RCC 7860 (cell line): ENCODE measurements at regions not wholly inside any gene's neighbourhood (a gene's known extent, or its start where the extent isn't known, plus 50 kb on each side); places are given as distances from the start of the nearest gene placed in this dataset.
A peak's percentile ranks its signal among the peaks of the same experiment; 100 is the strongest.

Experiments
- DNase-seq: peaks from one replicate; pipeline ENCODE4 v3.0.0-alpha.2; 2015; ENCODE audit warnings: low spot score
- FAIRE-seq: peaks from 2 replicates; lab custom pipeline; 2012; peaks lifted over from hg19 to GRCh38; lab: Jason Lieb, UNC

DNA sequence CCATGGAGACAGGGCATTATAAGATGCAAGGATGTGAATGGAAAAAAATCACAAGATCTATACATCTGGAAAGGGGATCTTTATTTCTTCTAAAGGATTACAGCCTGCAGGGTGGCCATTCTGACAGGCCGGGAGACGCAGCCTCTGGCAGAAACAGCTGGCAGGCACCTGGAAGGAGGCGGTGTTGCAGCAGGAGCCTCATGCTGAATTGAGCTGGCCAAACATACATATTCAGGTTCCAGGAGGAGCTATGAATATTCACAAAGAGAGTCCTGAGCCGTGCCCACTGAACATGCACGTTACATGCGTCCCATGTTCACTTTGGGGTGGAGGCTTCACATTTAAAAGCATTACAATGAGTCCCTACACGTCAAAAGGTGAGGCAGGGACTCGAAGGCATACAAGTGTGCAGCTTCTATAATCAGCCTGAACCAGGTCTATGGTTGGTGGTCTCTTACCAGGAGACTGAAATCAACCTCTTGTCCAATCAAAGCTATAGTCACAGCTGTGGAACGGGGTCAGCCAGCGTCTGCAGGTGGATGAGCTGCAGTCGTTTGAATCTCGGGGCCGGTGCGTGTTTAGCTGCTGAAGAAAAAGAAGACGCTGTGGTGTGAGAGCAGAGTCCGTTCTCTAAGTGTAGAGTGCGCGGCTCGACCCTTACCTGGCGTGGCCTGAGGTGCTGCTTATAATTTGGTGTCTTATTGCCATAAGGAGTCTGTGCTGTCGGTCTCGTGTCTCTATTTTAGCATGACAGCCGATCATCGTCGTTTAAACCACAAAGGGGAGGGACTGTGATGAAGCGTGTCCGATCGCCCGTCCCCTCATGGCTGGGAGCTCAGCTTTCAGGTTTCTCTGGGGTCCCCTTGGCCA is 183.0 kb downstream of the ETS2 start:
- FAIRE-seq (no peak), DNase-seq (no peak)

DNA sequence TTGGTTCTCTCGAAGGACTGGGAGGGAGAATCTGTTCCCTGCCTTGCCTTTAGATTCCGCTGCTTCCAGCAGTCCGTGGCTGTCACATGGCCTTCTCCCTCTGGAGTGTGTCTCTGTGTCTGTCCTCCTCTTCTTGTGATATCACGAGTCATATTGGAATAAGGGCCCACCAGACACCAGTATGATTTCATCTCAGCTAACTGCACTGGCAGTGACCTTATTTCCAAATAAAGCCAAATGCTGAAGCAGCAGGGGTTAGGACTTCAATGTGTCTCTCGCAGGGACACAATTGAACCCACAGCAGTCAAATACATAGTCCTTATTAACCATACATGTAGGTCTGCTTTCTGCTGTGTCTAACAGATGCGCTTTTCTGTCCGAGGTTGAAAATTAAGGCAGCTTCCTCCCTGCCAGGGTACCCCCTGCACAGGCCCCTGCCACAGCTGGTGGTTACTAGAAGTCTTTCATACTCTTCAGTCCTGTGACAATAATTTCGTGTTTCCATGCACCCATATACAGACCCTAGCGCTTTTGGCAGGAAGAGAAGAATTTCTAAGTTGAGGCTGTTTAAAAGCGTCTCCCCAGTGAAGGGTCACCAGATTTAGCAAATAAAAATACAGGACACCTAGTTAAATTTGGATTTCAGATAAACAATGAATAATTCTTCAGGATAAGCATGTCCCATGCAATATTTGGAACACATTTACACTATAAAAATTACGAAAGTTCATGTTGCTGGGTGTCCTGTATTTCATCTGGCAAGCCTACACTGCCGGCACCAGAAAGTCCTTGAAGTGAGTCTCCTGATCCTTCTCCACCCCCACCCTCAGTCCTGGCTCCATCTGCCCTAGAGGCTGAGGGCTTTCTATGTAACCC is 182.1 kb downstream of the ETS2 start:
- FAIRE-seq (no peak), DNase-seq (peak; percentile 25)

DNA sequence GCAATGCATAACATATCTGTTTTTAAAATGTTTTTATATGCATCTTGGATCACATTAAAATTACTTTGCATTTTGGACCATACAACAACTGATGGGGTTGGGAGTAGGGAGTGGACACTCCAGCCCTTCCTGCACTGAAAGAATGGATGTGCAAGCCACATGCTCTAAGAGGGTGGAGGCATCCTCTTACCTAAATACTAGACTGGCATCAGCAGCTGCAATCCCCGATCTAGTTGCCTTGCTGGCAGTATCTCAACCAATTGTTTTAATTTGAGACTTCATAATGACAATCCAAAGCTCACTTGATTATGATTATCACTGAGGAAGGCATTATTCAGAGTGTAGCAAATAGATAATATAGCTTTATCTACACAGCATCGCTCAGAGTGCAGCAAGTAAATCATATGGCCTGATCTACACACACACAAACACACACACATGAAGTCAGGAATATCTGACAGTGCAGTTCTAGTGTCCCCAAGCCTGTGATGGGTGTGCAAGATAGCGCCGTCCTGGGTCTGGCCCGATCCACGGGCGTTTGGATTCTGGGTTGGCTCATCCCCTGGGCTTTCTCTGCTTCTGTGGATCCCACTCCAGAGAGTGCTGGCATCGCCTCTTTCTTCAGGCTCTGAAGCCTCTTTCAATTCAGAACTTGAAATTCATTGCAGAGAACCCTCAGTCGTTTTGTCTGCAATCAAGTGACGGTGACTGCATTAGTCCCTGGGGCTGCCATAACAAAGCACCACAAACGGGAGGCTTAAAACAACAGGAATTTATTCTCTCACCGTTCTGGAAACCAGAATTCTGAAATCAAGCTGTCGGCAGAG is 181.3 kb downstream of the ETS2 start:
- DNase-seq (no peak), FAIRE-seq (no peak)

DNA sequence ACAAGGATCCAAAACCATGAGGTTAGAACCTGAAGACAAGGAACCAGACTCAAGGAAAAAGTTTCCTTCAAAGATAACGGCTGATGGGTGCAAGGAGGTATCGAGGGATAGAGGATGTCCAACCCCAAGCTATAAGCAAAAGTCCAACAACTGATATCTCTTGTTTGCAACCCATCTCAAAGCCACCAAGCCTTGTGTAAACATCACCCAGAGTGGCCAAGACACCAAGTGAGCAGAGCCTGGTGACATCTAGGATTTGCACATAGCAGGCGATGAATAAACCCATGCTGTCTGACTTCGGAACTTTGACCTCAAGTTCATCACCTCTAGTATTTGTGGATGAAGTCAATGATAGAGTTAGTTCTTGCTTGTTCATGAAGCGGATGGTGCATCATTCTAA is 180.7 kb downstream of the ETS2 start:
- no peak for DNase-seq
- FAIRE-seq, result no peak

DNA sequence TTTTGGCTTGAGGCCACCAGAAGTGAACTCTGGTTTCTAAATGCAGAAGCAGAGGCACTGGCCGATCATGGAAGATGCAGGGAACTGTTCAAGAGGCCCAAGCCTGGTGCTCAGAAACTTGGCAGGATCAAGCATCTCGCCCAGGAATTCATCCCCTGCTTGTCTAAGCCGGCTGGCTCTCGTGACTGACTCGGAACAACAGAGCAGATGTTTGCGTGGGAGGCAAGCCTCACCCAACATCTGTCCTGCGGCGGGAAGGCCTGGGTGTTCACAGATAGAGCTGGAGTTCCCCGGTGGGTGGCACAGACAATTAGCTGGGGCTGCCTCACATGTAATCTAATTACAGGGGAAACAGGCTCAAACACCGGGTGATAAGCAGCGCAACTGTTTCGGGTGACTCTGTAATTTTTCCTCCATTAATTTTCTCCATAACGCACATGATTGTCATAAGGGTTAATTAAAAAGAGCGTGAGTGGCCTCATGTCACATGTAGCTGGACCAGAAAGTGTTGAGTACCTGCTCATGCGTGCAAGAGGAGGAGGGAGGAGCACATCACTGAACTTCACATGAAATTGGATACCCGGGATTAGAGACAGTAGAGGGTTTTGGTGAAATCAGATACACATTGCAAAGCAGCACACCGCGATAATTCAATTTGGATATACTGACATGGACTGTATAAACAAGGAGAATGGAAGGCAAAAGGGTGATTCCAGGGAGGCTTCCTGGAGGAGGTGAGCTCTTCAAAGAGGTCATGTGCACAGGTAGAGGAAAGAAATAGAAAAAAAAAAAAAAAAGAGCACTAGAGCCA is 180.0 kb downstream of the ETS2 start:
- peak; percentile 8 for DNase-seq
- FAIRE-seq, result no peak

DNA sequence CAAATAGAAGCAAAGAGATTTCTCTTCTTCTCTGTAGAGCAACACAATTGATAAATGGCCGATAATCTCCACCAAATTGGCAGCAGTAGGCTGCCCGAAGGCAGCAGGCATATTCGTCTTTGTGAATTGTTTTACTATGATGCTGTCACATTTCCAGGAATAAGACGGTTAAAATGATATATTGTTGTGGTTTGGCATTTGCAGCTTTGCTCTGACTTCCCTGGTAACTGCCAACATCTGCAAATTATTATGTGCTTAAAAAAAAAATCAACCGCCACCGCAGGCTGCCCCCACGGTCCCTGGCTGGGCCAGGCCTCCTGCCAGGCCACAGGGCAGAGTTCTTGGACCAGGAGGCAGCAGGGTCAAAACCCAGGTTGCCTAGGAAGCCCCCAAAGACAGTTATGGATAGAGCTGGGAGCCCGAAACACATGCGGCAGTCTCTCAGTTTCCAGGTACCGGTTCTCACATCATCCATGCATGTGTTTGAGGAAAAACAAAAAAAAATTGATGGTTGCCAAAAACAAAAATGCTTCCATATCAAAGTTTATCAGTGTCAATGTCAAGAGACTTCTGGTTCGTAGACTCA is 179.3 kb downstream of the ETS2 start:
- FAIRE-seq (peak; percentile 92), DNase-seq (peak; percentile 85)

DNA sequence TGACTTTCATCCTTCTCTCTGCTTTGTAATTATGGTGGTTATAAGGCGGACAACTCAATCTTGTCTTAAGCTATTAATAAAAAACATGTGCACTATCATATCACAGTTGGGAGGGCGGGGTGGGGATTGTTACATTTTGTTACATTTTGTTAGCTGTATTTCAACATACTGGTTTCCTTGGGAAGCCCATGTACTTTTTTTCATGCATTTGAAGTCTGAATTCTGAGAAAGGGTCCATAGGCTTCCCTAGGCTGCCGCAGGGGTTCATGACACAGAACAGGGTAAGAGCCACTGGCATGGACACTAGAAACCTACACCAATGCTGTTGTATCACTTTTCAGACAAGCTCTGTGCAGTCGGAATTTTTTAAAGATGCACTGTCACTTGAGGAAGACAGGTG is 178.8 kb downstream of the ETS2 start:
- FAIRE-seq, result no peak
- no peak for DNase-seq

DNA sequence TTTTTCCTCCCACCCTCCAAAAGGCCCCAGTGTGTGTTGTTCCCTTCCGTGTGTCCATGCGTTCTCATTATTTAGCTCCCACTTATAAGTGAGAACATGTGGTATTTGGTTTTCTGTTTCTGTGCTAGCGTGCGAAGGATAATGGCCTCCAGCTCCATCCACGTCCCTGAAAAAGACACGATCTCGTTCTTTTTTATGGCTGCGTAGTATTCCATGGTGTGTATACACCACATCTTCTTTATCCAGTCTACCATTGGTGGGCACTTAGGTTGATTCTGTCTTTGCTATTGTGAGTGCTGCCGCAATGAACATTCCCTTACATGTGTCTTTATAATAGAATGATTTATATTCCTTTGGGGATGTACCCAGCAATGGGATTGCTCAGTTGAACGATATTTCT is 177.8 kb downstream of the ETS2 start:
- FAIRE-seq (no peak), DNase-seq (no peak)

DNA sequence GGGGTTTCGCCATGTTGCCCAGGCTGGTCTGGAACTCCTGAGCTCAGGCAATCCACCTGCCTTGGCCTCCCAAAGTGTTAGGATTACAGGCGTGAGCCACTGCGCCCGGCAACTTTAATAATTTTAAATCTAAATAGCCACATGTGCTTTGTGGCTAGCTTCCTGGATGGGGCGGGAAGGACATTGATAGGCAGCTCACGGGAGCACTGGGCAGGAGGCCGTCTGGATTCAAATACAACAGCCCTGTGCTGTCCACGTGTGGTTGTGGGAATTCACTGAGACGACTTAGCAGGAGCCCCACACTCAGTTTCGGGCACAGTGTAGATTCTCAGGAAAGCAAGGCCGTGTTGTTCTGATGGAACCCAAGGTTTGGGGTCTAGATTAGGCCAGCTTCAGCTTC is 177.1 kb downstream of the ETS2 start:
- no peak for DNase-seq
- no peak for FAIRE-seq

DNA sequence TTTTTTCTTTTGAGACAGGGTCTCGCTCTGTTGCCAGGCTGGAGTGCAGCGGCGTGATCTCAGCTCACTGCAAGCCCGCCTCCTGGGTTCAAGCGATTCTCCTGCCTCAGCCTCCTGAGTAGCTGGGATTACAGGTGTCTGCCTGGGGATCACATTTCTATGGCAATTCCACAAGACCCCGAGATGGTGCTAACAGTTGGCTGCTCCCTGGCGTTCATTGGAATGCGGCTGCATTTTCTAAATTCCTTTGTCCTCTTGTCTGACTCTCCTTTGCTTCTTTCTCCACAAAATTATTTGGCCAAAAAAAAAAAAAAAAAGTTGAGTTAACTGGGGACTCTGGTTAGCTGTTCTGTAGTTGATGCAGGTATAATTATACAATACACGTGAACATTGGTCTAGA is 176.4 kb downstream of the ETS2 start:
- DNase-seq (peak; percentile 83), FAIRE-seq (peak; percentile 42)

DNA sequence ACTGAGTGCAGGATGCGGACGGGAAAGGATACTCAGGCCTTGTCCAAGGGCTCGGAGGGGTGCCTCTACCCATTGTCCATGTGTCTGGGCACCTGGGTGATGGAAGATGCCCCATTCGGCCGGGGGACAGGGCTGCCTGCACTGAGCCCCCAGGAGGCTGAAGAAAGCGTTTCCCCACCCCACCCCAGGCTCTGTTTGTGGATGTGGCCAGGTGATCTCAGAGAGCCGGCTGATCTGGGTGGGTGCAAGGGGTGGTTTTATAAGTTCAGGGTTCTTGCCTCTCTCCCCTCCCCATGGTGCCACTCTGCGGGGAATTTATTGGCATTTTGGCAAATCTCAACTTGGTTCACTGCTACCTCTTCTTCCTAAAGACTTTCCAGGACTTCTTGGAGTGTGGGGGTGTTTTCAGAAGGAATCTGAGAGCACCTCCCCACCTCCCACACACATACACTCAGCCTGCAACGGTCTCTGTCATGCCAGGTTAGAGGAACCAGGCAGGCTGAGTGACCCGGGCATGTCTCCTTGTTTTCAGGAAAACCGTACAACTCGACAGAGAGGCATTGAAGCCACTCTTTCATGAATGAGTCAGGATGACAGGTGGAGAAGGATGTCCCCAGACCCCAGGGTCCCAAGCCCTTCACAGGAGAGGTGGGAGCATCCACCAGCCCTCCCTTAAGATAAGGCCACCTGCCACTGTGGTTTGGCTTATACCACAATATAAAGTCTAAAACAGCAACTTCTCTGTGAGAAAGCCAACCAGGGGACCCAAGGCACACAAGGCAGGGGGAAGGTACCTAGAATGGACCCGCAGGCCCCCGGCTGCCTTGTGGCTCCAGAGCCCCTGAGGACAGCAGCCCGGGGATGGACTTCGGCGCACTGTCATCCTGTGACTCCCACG is 174.9 kb downstream of the ETS2 start:
- DNase-seq, result no peak
- FAIRE-seq, result no peak

DNA sequence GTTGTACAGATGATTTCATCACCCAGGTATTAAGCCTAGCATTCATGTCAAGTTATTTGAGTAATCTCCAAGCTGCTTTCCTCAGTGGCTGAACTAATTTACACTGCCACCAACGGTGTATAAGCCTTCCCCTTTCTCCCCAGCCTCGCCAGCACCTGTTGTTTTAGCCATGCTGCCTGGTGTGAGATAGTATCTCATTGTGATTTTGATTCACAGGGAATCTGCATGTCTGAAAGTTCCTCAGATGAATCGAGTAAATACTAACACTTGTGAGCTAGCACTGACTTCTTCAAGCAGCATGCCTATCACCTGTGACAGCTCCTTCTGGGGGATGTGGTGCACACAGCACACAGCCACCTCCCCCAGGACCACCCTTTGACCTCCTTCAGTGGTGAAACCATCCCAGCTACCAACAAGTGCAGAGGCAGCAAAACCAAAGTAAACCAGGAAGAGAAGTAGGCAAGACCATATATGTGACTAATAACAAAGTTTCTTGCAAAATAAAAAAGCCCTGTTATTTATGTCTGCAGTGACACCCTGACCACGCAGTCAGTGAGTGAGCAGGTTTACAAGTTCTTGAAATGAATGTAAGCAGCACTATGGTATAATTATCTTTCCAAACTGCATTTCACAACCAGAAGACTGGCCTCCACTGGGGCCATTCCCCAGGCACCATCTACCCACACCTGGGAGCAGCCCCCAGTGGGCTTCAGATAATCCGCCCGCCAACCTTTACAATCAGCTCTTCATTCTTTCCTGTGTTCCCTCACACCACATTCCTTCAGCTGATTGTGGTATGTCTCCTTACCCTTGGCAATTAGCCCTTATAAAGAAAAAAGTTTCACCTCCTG is 173.8 kb downstream of the ETS2 start:
- DNase-seq (peak; percentile 27), FAIRE-seq (no peak)

DNA sequence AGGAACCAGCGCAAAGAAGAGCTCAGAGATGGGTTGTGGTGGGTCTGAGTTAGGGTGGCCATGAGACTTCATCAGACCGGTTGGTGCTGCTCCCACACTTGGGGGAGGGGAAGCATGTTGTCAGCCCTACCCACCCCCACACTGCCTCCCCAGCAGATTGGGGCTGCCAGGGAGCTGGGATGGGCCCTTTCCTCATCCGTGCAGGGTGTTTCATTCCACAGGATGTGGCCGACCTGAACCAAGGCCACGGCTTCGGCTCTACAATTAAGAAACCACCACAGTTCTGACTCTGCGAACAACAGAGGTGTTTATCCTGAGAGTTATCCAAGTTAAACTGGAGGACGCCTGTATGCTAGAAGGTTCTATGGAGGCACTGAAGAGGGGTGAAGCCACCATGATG is 171.2 kb downstream of the ETS2 start:
- no peak for FAIRE-seq
- DNase-seq, result no peak

DNA sequence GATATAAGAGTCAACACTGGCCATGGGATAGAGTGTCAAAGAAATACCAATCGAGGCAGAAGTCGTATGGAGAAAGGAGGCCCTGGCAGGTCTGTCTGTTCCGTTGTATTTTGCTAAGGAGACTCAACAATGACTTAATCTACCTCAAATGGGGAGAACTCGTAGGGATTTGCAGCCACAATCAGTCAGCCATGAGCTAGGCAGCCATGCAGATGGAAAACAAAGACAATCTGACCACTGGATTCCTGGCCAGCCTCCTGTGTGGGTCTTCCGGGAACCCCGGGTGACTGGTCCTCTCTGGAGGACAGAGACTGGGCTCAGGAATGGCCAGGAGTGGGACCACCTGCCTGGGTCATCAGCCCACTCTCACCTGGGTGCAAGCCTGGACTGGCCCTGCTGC is 167.8 kb downstream of the ETS2 start:
- FAIRE-seq, result peak; percentile 30
- peak; percentile 44 for DNase-seq

DNA sequence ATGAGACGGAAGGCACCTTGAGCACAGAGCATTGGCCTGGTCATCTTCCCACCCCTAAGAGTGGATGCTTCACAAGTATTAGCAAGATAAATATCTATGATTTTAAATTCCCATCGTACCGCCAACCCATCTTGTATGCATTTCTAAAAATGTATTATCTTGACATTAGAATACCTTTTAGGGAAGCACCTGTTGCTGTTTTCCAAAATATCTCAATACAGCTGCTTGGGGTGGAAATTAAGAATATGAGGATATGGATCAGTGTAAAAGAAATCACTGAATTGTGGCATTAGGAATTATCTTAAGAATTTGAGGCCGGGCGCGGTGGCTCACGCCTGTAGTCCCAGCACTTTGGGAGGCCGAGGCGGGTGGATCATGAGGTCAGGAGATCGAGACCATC is 166.3 kb downstream of the ETS2 start:
- no peak for DNase-seq
- FAIRE-seq, result no peak

DNA sequence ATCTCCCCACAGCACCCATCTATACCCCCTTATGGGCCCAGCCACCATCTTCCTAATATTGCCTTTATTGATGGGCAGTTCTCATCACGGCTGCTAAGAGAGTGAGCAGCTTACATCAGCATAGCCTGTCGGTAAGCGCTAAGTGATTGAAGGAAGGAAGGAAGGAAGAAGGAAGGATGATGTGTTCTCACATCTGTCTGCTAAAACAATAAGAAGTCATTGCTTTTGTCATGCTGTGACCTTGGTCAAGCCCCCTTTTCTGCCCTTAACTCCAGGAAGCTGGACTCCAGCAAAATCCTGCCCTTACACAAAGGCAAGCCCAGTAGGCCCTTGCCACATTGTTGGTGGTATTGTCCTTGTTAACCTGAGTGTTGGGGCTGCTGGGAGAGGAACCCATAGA is 165.0 kb downstream of the ETS2 start:
- FAIRE-seq (no peak), DNase-seq (no peak)

DNA sequence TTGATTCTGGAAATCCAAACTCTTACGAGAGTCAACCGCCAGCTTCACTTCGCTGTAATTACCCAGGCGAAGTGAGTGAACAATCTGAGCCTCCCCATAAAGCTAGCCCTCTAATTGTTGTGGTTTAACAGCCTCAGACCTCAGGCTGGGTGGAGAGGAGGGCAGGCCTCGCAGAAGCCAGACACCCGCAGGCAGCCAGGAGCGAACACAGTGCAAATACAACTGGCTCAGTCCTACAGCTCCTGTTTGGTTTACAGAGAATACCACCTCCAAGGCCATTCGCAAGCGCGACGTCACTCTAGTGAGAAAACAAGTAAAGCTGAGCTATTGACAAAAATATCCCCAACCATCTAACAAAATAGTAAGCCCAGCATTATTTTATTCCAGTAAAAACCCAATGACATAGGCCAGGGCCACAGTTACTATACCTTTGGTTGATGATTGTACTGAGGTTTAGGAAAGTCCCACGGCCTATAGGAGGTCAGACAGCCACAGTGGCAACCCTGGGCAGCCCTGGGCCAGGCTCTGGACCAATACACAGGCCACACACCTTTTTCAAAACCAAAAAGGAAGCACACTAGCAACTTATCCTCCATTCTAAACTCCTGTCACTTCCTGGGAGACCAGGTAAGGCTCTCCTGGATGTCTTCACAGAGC is 163.3 kb downstream of the ETS2 start:
- DNase-seq, result no peak
- FAIRE-seq, result no peak
